CD8-positive, alpha-beta memory T cell (primary cell): ENCODE measurements at regions not wholly inside any gene's neighbourhood (a gene's known extent, or its start where the extent isn't known, plus 50 kb on each side); places are given as distances from the start of the nearest gene placed in this dataset.

Experiments
- CTCF ChIA-PET: fragments of 350-600 bp; sonication (Branson Sonifier 250); formaldehyde crosslinking; loops from one replicate; lab custom pipeline; 2021; ENCODE audit warnings: antibody characterized with exemption; lab: Charles Lee
- POLR2A ChIA-PET: fragments of 350-600 bp; sonication (Branson Sonifier 250); formaldehyde crosslinking; loops from one replicate; lab custom pipeline; 2021; ENCODE audit warnings: antibody characterized with exemption; lab: Charles Lee
- DNase-seq, 5 donors: peaks; one replicate each; pipeline versions ENCODE4 v3.0.0 to v3.0.0-alpha.2; 2020 to 2022; ENCODE audit warnings: mixed read lengths in 1 of 5
- H3K27ac ChIP-seq: one replicate; pipeline ENCODE4 v1.7.0; 2013; ENCODE audit warnings: low read depth, mild to moderate bottlenecking, low read length, moderate library complexity
- H3K27me3 ChIP-seq: 2 replicates; pipeline ENCODE4 v1.7.0; 2013; ENCODE audit warnings: low read length, mild to moderate bottlenecking; ENCODE audit not compliant: insufficient read depth, poor library complexity, severe bottlenecking
- H3K36me3 ChIP-seq: 2 replicates; pipeline ENCODE4 v1.7.0; 2013; ENCODE audit warnings: mild to moderate bottlenecking, low read length, moderate library complexity; ENCODE audit not compliant: insufficient read depth
- H3K4me1 ChIP-seq: 2 replicates; pipeline ENCODE4 v1.7.0; 2013; ENCODE audit warnings: mild to moderate bottlenecking, low read length, moderate library complexity; ENCODE audit not compliant: insufficient read depth
- H3K4me3 ChIP-seq: 2 replicates; pipeline ENCODE4 v1.7.0; 2013; ENCODE audit warnings: mild to moderate bottlenecking, low read length
- H3K9me3 ChIP-seq: 2 replicates; pipeline ENCODE4 v1.7.0; 2013; ENCODE audit warnings: mild to moderate bottlenecking, low read length
- H3K27ac Mint-ChIP-seq, 8 donors: one replicate each; pipeline ENCODE4 v1.8.0; 2020 to 2021; ENCODE audit warnings: mixed read lengths in 8 of 8, mild to moderate bottlenecking in 6 of 8, inconsistent platforms in 3 of 8, moderate library complexity in 3 of 8
- H3K27me3 Mint-ChIP-seq, 2 donors: one replicate each; pipeline ENCODE4 v1.8.0; 2020 to 2021; ENCODE audit warnings: mixed read lengths in 2 of 2, mild to moderate bottlenecking in 1 of 2, moderate library complexity in 1 of 2
- H3K36me3 Mint-ChIP-seq, 3 donors: one replicate each; pipeline ENCODE4 v1.8.0; 2020 to 2021; ENCODE audit warnings: mixed read lengths in 3 of 3, inconsistent platforms in 1 of 3, mild to moderate bottlenecking in 1 of 3
- H3K4me1 Mint-ChIP-seq, 3 donors: one replicate each; pipeline ENCODE4 v1.8.0; 2020 to 2021; ENCODE audit warnings: mixed read lengths in 3 of 3, inconsistent platforms in 1 of 3, mild to moderate bottlenecking in 1 of 3
- H3K4me3 Mint-ChIP-seq, 7 donors: one replicate each; pipeline ENCODE4 v1.8.0; 2020 to 2021; ENCODE audit warnings: mixed read lengths in 7 of 7, mild to moderate bottlenecking in 6 of 7, moderate library complexity in 4 of 7, inconsistent platforms in 2 of 7
- H3K9me3 Mint-ChIP-seq, 5 donors: one replicate each; pipeline ENCODE4 v1.8.0; 2020 to 2022; ENCODE audit warnings: mixed read lengths in 5 of 5, mild to moderate bottlenecking in 3 of 5, moderate library complexity in 2 of 5, inconsistent platforms in 1 of 5

DNA sequence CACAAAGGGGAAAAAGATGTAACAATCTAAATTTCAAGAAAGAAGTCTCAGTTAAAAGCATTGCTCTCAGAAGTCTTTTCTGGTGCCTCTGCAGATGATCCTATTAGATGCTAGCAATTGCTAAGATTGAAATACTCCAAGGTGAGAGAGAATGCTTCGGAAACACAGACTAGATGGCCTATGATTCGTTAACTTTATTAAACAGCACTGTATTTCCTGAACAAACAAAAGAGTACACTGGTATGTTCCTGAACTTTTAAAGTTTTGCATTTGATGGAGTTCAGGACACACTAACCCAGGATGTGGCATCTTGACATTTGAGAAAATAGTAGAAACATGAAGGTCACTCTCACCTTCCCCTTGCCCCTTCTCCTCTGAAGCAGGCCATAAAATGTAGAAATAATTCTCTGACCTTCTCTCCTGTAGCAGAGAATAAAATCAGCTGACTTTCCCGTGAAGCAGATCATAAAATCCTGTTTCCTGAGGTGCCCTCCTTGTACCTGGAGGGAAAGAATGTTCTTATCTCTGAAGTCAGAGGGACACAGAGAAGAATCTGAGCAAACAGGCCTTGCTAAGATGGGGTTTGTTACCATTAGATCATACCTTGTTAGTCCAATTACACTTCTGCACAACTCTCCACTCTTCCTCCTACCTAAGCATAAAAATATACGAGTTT is 142.9 kb upstream of the USP25 start:
- H3K27ac Mint-ChIP-seq: peak overlapping the region in 1 of 8 donors; percentile 29

DNA sequence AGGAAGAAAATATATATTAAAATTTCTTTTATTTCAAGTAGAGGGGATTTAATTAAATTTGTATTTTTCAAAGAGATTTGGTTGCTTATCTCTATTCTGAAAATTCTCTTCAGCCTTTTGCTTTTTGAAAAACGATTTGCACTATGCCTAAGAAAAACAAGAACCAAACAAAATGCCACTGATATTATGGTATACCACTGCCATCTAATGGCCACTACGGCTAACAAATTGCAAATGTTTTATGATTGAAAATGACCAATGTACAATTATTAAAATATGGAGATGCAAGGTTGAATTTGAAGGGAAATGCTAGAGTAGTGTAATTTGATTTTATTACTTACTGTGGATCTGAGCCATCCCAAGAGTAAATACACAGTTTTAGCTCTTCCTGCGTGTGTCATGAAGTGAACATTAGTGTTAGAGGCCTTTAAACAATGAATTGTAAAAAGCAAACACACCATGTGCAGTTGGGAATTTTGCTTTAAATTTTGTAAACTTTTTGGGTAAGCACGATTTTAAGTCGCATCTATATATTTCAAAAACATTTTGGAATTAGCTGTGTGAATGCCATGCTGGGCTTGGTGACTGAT is 137.4 kb upstream of the USP25 start:
- no peaks in the 10 kb centered on the region for H3K9me3 ChIP-seq
- Mint-ChIP-seq H3K4me3 (no peak overlapping the region), H3K9me3 (no peaks in the 10 kb centered on the region), H3K27me3 (peaks cover 3 to 6% of the 10 kb centered on the region in 2 donors), H3K36me3 (no peaks in the 10 kb centered on the region), H3K4me1 (no peaks in the 10 kb centered on the region), H3K27ac (no peak overlapping the region)
- peak in 2 of 5 donors; percentile 14 to 21 for DNase-seq
- H3K36me3 ChIP-seq: no peaks in the 10 kb centered on the region
- ChIA-PET CTCF (interaction anchor here (1.1 to 1.7 kb wide), 2 partner anchors 528 to 1332 kb away, joined by 3 to 4 read pairs; partner anchors contain the start of gene NRIP1), POLR2A (no interaction called here)
- H3K4me3 ChIP-seq: no peak overlapping the region
- no peak overlapping the region for H3K27ac ChIP-seq
- no peaks in the 10 kb centered on the region for H3K27me3 ChIP-seq
- H3K4me1 ChIP-seq: no peaks in the 10 kb centered on the region

More for the DNA sequence above, 142.9 kb upstream of the USP25 start:
- Histone ChIP-seq H3K27me3 (no peaks in the 10 kb centered on the region), H3K36me3 (no peaks in the 10 kb centered on the region), H3K4me1 (no peaks in the 10 kb centered on the region), H3K27ac (no peak overlapping the region), H3K9me3 (no peaks in the 10 kb centered on the region), H3K4me3 (no peak overlapping the region)
- CTCF ChIA-PET: no interaction called here
- POLR2A ChIA-PET: no interaction called here
- Mint-ChIP-seq H3K9me3 (no peaks in the 10 kb centered on the region), H3K27me3 (no peaks in the 10 kb centered on the region), H3K4me1 (no peaks in the 10 kb centered on the region), H3K36me3 (no peaks in the 10 kb centered on the region), H3K4me3 (no peak overlapping the region)
- no peak for DNase-seq

DNA sequence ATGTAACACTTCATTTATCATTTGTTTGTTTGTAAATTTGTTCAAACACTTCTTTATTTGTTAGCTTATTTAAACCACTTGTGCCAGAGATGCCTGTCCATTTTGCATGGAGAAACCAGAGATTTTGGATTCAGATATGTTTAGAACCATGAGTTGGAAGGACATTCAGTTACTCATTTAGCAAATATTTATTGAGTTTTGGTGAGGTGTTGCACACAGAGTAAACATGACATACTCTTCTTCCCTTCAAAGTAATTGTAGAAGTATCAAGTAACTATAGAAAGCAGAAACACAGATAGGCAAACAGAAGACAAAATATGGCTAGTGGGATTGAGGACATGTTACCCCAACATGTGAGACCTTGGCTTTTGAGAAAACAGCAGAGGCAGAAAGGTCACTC is 136.8 kb upstream of the USP25 start:
- Mint-ChIP-seq H3K9me3 (no peaks in the 10 kb centered on the region), H3K27ac (no peak overlapping the region), H3K4me3 (no peak overlapping the region), H3K4me1 (no peaks in the 10 kb centered on the region), H3K36me3 (no peaks in the 10 kb centered on the region), H3K27me3 (peaks cover 3 to 8% of the 10 kb centered on the region in 2 donors)
- no peaks in the 10 kb centered on the region for H3K4me1 ChIP-seq
- POLR2A ChIA-PET: no interaction called here
- H3K27me3 ChIP-seq: no peaks in the 10 kb centered on the region
- no peaks in the 10 kb centered on the region for H3K9me3 ChIP-seq
- no peak overlapping the region for H3K27ac ChIP-seq
- CTCF ChIA-PET: interaction anchor here (1.7 kb wide), 1 partner anchor 1333 kb away, joined by 3 read pairs; no protein-coding TSS in a partner anchor
- no peaks in the 10 kb centered on the region for H3K36me3 ChIP-seq
- no peak overlapping the region for H3K4me3 ChIP-seq
- DNase-seq: no peak

DNA sequence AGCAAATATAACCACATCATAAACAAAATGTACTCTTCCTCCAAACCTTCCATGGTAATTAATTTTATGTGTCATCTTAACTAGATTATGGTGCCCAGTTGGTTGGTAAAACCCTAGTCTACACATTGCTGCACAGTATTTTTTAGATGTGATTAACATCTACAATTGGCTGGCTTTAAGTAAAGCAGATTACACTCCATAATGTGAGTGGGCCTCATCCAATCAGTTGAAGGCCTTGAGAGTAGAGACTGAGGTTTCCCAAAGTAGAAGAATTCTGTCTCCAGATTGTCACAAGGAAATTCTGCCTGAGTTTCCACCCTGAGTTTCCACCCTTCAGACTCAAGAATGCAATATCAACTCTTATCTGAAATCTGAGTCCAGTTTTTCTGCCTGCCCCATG is 128.4 kb upstream of the USP25 start:
- no peak for DNase-seq
- Histone ChIP-seq H3K4me3 (no peak overlapping the region), H3K4me1 (no peaks in the 10 kb centered on the region), H3K27me3 (no peaks in the 10 kb centered on the region), H3K36me3 (no peaks in the 10 kb centered on the region), H3K9me3 (no peaks in the 10 kb centered on the region), H3K27ac (no peak overlapping the region)
- CTCF ChIA-PET: no interaction called here
- Mint-ChIP-seq H3K27me3 (peaks cover 2 to 35% of the 10 kb centered on the region in 2 donors), H3K36me3 (no peaks in the 10 kb centered on the region), H3K4me3 (no peak overlapping the region), H3K27ac (no peak overlapping the region), H3K9me3 (no peaks in the 10 kb centered on the region), H3K4me1 (no peaks in the 10 kb centered on the region)
- POLR2A ChIA-PET: no interaction called here

DNA sequence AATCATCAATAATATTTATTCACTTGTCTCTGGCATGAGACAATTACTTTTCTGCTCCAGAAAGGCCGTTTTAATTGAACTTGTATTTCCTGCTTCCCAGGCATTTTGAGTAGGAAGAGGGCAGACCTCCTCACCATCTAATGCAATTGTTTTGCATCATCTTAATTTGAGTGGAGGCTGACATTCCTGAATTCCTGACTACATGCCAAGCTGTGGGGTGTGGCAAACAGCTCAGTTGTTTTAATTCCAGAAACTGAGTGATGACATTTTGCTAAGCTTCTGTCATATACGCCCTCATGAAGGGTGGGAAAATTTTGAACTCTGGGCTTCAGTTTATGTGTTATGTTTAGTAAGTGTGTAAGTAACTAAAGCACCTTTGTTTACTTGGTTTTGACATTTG is 125.4 kb upstream of the USP25 start:
- DNase-seq: no peak
- no peaks in the 10 kb centered on the region for H3K9me3 ChIP-seq
- H3K36me3 Mint-ChIP-seq: no peaks in the 10 kb centered on the region
- H3K4me3 ChIP-seq: no peak overlapping the region
- H3K36me3 ChIP-seq: no peaks in the 10 kb centered on the region
- CTCF ChIA-PET: no interaction called here
- no peaks in the 10 kb centered on the region for H3K9me3 Mint-ChIP-seq
- no peak overlapping the region for H3K27ac Mint-ChIP-seq
- no peak overlapping the region for H3K4me3 Mint-ChIP-seq
- no peaks in the 10 kb centered on the region for H3K4me1 ChIP-seq
- no peaks in the 10 kb centered on the region for H3K27me3 ChIP-seq
- POLR2A ChIA-PET: no interaction called here
- H3K27ac ChIP-seq: no peak overlapping the region
- H3K4me1 Mint-ChIP-seq: no peaks in the 10 kb centered on the region
- H3K27me3 Mint-ChIP-seq: peaks cover 0 to 32% of the 10 kb centered on the region in 2 donors

DNA sequence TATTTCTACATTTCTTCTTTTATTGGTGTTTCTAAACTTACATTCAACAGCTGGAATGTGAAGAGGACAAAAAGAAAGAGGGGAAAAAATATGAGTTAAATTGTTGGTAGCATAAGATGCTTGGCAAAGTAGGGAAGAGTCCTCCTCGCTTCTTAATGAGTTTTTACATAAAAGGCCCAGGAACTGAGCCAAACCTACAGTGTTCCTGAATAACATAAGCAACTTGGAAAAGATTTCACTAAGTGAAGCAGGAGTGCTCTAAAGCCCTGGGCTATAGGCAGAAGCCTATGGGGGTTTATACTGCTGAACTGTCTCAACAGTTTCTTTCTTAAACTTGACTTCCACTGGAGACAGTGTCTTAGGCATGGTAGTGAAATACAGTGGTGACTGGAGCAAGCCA is 115.0 kb upstream of the USP25 start:
- Mint-ChIP-seq H3K36me3 (no peaks in the 10 kb centered on the region), H3K27ac (no peak overlapping the region)
- POLR2A ChIA-PET: no interaction called here

DNA sequence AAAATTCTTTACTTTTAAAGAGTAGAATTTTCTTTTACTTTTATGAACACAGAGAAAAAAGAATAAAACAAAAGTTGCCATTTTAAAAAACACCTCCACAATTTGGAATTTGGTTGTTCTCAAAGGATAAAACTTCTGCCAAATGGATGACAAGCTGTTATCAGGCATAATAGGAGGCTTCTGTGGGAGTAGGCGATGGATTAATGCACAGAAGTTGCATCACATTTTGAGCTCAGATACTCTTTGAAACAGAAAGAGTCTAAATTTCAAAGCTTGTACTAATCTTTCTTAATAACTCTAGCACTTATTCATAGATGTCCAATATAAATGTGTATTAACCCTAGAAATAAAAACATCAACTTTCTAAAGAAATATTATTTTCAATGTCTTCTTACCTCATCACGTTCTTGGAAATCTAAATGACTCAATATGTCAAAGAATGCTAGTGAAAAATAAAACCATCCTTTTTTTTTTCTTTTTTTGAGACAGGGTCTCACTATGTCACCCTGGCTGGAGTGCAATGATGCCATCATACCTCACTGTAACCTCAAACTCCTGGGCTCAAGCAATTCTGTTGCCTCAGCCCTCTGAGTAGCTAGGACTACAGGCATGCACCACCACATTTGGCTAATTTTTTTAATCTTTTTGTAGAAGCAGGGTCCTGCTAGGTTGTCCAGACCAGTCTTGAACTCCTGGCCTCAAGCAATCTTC is 112.8 kb upstream of the USP25 start:
- Histone ChIP-seq H3K4me3 (no peak overlapping the region), H3K9me3 (no peaks in the 10 kb centered on the region), H3K36me3 (no peaks in the 10 kb centered on the region), H3K4me1 (no peaks in the 10 kb centered on the region), H3K27ac (no peak overlapping the region), H3K27me3 (no peaks in the 10 kb centered on the region)
- no peaks in the 10 kb centered on the region for H3K9me3 Mint-ChIP-seq
- H3K4me3 Mint-ChIP-seq: no peak overlapping the region
- H3K4me1 Mint-ChIP-seq: no peaks in the 10 kb centered on the region
- no peak overlapping the region for H3K27ac Mint-ChIP-seq
- CTCF ChIA-PET: no interaction called here
- H3K36me3 Mint-ChIP-seq: no peaks in the 10 kb centered on the region
- peaks cover 0 to 3% of the 10 kb centered on the region in 2 donors for H3K27me3 Mint-ChIP-seq
- POLR2A ChIA-PET: no interaction called here
- DNase-seq: no peak

More for the DNA sequence above, 115.0 kb upstream of the USP25 start:
- Histone ChIP-seq H3K9me3 (no peaks in the 10 kb centered on the region), H3K36me3 (no peaks in the 10 kb centered on the region), H3K4me1 (no peaks in the 10 kb centered on the region), H3K27ac (no peak overlapping the region), H3K4me3 (no peak overlapping the region), H3K27me3 (no peaks in the 10 kb centered on the region)
- no peak overlapping the region for H3K4me3 Mint-ChIP-seq
- H3K9me3 Mint-ChIP-seq: peaks cover 0 to 8% (median 0%) of the 10 kb centered on the region in 5 donors
- no peak for DNase-seq
- peaks cover 0 to 1% of the 10 kb centered on the region in 2 donors for H3K27me3 Mint-ChIP-seq
- no peaks in the 10 kb centered on the region for H3K4me1 Mint-ChIP-seq
- CTCF ChIA-PET: interaction anchor here (0.7 kb wide), 1 partner anchor 11 kb away, joined by 3 read pairs; no protein-coding TSS in a partner anchor

DNA sequence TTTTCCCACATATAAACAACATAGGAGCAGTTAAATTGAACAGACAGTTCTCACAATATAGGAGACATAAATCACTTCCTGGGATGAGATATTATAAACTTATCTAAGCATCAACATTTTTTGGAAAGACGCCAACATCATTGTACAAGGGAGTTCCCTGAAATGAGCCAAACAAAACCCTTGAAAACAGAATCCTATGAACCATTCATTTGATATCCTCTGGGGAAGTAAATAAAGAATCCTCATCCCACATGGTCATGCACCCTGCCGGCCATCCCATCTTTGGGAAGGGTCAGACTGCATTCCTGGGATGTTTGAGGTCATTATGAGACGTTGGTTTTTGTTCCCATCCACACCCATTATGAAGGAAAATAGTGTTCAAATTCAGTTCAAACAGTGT is 111.8 kb upstream of the USP25 start:
- ChIA-PET POLR2A (no interaction called here), CTCF (no interaction called here)
- H3K27ac Mint-ChIP-seq: no peak overlapping the region
- Histone ChIP-seq H3K27ac (no peak overlapping the region), H3K27me3 (no peaks in the 10 kb centered on the region), H3K4me3 (no peak overlapping the region), H3K4me1 (no peaks in the 10 kb centered on the region), H3K36me3 (no peaks in the 10 kb centered on the region), H3K9me3 (no peaks in the 10 kb centered on the region)
- no peak overlapping the region for H3K4me3 Mint-ChIP-seq
- no peaks in the 10 kb centered on the region for H3K36me3 Mint-ChIP-seq
- DNase-seq: no peak
- no peaks in the 10 kb centered on the region for H3K4me1 Mint-ChIP-seq
- H3K9me3 Mint-ChIP-seq: no peaks in the 10 kb centered on the region
- H3K27me3 Mint-ChIP-seq: peaks cover 0 to 3% of the 10 kb centered on the region in 2 donors
